H1 (cell line): ENCODE measurements at regions not wholly inside any gene's neighbourhood (a gene's known extent, or its start where the extent isn't known, plus 50 kb on each side); places are given as distances from the start of the nearest gene placed in this dataset.

ENCODE experiments used
- BCL11A ChIP-seq, 2 experiments: IDR thresholded peaks; one replicate each; pipeline ENCODE4 v1.6.1; 2011; ENCODE audit warnings: low read depth in 2 of 2, low read length in 2 of 2, mild to moderate bottlenecking in 2 of 2
- CHD1 ChIP-seq: IDR thresholded peaks from 2 replicates; pipeline ENCODE4 v1.6.1; 2012; ENCODE audit warnings: low read depth, low read length, improper control_type of control experiment
- POLR2A ChIP-seq, 2 experiments: IDR thresholded peaks; 1 replicate in 1 of 2; 2 replicates in 1 of 2; pipeline ENCODE4 v1.6.1; 2011; ENCODE audit warnings: low read depth in 2 of 2, low read length in 2 of 2, mild to moderate bottlenecking in 2 of 2; ENCODE audit errors: control extremely low read depth in 1 of 2
- USF2 ChIP-seq: IDR thresholded peaks from 2 replicates; pipeline ENCODE4 v1.6.1; 2011; ENCODE audit warnings: low read length, improper control_type of control experiment

- no peak for TF ChIP-seq CHD1
- TF ChIP-seq POLR2A (IDR thresholded peaks at IDR 0.05; ENCODE audit: control extremely low read depth in 1 of 2, low read depth in 2 of 2, low read length in 2 of 2): no peak
- no peak for TF ChIP-seq USF2
- TF ChIP-seq BCL11A (IDR thresholded peaks at IDR 0.05; ENCODE audit: low read depth in 2 of 2, low read length in 2 of 2): no peak
Observed at GRCh38 chr2:118300832-118301231, 212.6 kb downstream of the INSIG2 start (continued).
